NCI-H748 (cell line): ENCODE measurements at regions not wholly inside any gene's neighbourhood (a gene's known extent, or its start where the extent isn't known, plus 50 kb on each side); places are given as distances from the start of the nearest gene placed in this dataset.
"Not testable (repeated sequence)": the region's sequence is repeated elsewhere in the genome, so short reads cannot be mapped to it uniquely, and the experiment has no call there.

ENCODE experiments used
- DNase-seq: peaks from one replicate; lab custom pipeline; 2025; ENCODE audit not compliant: unreplicated experiment; lab: John Stamatoyannopoulos, UW

DNA sequence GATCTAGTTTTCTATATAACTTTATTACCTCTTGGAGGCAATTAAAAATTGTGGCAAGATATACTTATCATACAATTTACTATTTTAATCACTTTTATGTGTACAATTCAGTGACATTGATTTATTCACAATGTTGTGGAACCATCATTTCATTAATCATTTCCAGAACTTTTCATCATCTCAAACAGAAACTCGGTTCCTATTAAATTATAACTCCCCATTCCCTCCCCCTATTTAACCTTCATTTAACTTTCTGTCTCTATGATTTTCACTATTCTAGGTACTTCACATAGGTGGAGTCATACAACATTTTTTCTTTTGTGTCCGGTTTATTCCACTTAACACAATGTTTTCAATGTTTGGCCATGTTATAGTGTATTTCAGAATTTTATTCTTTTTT lies 252.8 kb downstream of the REEP3 start:
- DNase-seq, result no peak

DNA sequence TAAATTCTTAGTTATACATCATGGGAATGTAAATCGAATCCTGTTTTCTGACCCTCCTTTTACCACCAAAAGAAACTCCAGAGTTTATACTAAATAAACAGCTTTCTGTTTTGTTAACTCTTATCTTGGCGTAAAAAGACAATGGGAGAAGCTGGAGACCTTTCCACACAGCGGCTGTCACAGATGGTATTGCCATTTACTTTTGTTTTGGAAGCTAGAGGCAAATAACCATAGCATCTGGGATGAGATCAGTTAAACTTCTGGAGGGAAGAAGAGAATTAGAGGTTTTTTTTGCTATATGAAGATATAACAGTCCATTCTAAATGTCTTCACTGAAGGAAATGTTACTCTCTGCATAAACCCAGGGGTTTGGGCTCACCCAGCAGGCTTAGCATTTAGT lies 258.9 kb downstream of the REEP3 start:
- DNase-seq, result no peak

DNA sequence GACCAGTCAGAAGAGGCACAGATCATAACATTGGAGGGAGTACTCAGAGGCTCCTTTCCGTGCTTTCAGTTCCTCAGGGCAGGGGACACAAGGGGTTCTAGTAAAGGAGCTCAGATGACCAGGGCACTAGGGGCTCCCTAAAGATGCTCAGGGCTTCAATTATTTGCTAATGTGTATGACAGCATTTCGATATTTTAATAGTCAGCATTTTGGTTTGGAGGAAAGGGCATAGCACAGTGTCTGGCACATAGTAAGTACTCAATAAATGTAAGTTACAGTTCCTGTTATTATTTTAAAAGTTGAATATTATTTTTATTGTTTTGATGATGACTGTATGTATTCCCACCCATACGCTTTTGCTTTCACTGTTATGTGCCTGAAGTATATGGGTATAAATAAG lies 260.0 kb downstream of the REEP3 start:
- DNase-seq, result no peak

DNA sequence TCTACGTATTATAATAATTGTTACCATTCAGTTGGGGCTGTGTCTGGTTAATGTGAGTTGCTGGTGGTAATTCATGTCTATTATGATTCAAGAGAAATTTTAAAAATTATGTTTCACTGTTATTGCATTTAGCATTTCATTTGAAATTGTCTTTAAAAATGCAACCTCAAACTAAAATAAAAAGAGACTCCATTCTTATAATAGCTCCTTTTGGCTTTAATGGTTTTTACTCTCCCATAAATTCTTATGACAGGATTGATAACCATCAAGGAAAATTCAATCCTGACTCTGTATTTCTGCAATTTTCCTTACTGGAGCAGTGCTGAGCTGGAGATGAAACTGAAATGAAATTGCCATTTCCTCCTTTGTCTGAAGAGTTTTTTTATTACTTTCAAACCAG lies 262.7 kb downstream of the REEP3 start:
- DNase-seq, result no peak

DNA sequence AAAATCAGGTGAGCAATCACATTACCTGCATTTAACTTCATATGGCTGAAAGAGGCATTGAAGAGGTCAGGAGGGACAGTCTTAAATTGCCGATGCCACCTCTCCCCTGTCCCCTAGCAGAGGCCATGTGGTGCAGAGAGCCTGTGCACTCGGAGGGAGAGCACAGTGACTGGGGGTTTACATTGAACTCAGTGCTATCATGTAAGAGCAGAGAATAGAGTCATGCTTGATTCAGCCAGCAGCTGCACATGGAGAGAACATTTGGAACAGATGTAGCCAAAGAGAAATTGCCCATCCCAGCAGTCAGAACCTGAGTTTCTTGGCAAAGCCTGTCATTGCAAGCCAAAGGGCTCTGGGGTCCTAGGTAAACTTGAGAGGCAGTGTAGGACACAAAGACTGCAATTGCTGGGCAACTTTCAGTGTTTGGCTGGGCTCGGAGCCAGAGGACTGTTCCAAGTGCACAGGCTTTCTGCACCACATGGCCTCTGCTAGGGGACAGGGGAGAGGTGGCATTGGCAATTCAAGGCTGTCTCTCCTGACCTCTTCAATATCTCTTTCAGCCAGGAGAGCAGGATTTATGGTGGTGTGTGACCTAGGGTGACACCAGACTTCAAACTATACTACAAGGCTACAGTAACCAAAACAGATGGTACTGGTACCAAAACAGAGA lies 267.1 kb downstream of the REEP3 start:
- no peak for DNase-seq

DNA sequence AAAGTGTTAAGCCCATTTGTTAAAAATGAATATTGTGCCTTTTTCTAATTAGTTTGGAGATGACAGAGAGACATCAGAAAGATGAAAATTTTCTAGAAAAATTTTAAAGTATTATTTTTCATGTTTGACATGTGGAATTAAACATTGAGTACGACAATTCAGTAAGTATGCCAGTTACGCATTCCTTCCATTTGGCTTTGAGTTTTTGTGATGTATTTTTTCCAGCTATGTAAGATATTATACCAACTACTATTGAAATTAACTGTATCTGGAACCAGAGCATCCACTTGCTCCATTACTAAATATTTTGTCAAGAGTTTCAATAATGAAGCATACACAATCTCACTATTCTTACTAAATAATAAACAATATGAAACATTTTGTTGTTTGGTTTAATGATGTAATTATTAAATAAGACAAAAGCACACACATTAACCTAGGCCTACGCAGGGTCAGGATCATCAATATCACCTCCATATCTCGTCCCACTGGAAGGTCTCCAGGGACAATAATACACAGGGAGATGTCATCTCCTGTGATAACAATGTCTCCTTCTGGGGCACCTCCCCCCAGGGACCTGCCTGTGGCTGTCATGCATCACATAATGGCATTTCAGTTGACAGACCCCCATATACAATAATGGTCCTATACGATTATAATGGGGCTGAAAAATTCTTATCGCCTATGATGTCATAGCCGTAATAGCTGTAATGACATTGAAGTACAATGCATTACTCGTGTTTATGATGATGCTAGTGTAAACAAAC lies 274.1 kb downstream of the REEP3 start:
- no peak for DNase-seq

DNA sequence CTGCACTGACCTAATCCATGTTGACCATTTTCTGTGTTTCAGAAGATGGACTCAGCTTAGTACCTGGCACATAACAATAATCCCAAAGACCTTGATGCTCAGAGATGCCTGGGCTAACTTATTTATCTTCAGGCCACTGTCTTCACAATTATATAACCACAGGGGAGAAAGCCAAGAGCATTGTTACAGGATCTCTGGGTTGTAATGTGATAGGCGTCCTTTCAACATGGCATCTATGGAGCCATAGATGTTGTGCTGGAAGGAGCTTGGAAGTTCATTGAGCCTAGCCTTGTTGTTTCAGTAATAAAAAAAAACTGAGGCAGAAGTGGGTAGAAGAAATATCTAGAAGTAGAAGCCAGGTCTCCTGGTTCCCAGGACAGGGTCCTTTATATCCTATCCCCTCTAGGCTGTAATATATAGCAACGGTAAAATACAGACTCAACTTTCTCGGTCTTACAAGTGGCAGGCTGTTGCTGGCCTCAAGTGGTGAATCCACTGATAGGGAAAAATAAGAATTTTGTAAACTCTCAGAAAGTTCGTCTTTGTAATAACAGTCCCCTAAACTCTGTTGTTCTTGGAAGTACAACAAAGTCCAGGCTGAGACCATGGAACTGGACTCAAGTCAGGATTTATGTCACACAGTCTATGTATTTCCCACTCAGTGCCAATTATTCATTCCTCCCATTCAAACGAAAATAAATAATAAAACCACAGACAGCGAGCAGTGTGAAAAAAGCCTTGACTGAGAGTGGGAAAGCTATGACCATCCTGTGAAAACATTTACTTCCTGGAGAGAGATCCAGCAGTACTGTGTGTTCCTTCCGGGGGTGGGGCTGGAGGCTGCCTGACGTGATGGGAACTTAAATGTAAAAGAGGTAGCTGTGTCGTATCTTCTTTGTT lies 277.6 kb downstream of the REEP3 start:
- DNase-seq, result no peak

DNA sequence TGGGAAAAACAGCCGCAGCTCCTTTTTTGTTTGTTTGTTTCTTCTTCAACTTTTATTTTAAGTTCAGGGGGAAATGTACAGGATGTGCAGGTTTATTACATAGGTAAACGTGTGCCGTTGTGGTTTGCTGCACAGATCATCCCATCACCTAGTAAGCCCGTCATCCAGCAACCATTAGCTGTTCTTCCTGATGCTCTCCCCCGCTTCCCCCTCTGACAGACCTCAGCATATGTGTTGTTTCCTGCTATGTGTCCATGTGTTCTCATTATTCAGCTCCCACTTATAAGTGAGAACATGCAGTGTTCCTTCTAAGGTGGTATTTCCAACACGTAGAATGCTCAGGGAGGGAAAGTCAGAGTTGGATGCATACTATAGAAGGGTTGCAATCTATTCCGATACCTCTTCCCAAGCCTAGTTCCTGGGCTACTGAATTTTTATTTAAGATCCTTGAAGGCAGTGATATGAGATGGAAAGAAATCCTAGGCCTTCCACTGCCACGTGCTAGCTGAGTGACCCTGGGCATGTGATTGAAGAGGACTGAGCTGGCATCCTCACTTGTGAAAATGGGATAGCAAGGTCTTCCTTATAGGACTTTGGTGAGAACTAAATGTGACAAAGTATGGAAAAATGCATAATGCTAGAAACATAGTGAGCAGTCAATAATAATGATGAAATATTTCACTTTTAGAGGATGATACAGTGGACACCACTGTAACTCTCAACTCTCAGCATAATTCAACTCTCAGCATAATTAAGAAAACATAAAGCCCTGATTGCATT lies 278.5 kb downstream of the REEP3 start:
- no peak for DNase-seq

DNA sequence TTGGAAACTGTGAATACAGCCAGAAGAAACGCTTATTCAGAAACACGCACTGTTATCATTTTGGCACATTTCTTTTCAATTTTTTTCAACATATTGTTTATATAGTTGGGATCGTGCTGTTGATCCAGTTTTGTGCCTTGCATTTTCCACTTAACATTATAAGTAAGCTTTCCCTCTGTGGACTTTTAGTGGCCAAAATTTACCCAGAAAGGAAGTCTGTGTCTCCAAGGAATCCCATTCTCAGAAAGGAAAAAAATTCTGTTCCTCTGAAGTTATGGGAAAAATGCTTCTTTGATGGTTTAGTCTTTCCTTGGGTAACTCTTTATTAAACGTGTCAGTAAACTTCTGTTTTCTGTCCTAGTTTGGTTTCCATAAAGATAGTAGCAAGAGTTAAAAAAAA lies 280.0 kb downstream of the REEP3 start:
- no peak for DNase-seq

DNA sequence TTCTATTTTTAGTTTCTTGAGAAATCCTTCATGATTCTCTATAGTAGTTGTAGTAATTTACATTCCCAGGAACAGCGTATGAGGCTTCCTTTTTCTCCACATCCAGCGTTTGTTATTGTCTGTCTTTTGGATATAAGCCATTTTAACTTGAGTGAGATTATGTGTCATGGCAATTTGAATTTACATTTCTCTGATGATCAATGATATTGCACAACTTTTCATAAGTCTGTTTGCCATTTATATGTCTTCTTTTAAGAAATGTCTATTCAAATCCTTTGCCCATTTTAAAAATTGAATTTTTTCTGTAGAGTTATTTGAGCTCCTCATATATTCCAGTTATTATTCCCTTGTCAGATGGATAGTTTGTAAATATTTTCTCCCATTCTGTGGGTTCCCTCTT lies 285.1 kb downstream of the REEP3 start:
- DNase-seq, result no peak

DNA sequence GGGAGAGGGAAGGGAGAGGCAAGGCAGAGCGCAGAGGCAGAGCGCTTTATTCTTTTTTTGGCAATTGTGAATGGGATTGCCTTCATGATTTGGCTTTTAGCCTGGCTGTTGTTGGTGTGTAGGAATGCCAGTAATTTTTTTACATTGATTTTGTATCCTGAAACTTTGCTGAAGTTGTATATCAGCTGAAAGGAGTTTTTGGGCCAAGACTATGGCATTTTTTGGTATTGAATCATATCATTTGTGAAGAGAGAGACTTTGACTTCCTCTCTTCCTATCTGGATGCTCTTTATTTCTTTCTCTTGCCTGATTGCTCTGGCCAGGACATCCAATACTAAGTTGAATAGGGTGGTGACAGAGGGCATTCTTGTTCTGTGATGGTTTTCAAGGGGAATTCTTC lies 291.3 kb downstream of the REEP3 start:
- no peak for DNase-seq

DNA sequence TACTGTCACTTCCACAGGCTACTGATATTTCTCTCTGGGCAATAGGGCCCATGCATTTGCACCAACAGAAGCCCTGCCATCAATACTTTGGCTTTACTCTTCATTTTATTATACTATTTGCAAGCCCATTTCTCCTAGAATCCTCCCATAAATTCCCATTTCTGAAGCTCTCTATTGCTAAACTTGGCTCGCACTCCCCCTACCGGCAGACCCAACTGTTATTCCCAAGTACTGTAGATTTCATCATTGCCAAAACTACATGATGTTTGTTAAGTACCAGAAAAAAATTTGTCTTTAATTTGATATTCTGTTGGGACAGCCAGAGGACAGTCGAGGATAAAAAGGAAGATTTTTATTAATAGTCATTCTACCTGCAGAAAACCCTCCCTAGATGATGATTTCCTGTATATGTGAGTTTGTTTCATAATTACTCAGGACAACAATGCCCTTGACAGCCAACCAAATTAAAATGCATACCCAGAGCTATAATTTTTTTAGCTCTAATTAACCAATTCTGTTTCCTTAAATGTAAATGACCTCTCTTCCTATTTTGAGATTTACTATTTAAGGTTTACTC lies 298.6 kb downstream of the REEP3 start:
- DNase-seq, result peak; percentile 52

DNA sequence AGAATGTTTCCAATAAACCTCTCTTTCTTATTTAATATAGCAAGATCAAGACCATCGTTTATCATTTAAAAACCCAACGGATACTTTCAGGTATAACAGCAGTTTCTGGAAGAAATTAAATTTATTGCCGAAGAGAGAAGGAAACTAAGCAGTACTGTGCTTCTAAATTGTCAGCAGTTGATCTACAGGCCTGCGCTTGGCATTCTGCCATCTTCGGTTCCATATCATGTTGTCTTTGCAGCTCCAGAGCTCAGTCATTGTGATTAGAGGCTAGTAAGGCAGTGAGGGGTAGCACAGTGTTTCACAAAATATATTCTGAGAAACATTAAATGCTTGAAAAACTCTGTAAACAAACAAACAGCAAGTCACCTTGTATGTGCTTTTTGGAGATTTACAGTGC lies 301.3 kb downstream of the REEP3 start:
- peak; percentile 6 for DNase-seq

DNA sequence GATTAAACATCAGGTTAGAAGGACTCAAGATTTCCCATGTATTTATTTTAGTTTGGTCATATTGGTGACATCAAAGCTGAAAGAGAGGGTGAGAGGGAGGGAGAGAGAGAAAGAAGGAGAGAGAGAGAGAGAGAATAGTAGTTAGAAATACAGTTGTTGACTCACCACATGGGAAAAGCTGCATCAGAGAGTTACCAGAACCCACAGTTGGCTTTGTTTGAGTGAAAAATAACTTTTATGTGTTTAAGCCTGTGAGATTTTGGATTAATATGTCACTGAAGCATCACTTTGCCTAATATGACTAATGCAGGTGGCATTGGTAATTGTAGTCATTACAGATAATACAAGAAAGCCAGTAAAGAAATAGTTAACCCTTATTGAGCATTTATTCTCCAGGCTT lies 303.9 kb downstream of the REEP3 start:
- no peak for DNase-seq

DNA sequence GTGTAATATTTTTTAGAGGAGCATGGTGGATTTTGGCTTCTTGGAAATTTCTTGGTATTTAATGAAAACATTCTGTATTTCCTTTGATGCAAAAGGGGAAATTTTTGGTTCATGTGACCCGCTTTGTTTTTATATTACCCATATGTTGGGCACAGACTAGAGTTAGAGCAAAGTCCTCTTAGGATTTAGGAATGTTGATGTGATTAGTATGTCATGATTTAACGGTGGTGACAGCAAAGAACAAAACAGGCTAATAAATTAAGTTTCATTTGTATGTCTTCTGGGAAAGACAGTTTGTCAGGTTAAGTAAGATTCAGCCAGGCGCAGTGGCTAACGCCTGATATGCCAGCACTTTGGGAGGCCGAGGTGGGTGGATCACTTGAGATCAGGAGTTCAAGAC lies 304.6 kb downstream of the REEP3 start:
- no peak for DNase-seq

DNA sequence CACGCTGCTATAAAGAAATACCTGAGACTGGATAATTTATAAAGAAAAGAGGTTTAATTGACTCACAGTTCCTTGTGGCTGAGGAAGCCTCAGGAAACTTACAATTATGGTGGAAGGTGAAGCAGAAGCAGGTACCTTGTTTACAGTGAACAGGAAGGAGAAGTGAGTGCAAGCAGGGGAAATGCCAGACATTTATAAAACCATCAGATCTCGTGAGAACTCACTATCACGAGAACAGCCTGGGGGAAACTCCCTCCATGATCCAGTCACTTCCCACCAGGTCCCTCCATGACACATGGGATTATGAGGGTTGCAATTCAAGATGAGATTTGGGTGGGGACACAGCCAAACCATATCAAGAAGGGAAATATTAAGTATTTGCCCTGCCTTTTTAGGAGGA lies 305.8 kb downstream of the REEP3 start:
- not testable (repeated sequence) for DNase-seq

DNA sequence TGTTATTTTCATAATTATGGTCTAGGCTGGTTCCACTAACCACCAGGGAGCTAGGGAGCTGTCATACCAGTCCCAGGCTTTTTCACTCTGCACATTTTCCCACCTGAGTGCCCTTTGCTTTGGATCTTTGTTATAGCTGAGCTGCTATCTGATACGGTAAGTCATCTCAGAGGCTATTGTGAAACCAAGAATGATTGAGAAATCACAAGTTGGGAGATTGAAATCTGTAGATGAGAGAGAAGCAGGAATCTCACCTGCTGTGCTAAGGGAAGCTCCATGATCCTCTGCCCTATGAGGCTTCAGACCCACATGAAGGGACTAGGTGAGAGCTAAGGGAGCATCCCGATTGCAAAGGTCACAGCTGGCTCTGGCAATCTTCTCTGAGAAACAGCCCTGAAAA lies 307.8 kb downstream of the REEP3 start:
- DNase-seq, result no peak

DNA sequence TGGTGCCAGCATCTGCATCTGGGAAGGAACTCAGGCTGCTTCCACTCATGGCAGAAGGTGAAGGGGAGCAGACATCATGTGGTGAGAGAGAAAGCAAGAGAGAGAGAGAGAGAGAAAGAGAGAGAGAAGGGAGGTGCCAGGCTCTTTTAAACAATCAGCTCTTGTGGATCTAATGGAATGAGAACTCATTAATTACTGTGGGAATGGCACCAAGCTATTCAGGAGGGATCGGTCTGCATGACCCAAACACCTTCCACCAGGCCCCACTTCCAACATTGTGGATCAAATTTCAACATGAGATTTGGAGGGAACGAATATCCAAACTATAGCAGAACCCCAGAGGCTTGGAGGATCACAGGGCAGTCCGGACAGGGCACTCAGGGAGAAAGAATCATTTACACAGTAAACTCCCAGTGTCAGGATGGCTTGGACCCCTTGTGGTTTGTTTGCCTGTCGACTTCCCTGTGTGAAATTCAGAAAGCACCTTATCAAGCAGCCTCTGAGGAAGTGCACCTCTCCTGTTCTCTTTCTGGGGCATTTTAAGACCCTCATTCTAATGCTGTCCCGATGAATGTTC lies 308.5 kb downstream of the REEP3 start:
- no peak for DNase-seq

DNA sequence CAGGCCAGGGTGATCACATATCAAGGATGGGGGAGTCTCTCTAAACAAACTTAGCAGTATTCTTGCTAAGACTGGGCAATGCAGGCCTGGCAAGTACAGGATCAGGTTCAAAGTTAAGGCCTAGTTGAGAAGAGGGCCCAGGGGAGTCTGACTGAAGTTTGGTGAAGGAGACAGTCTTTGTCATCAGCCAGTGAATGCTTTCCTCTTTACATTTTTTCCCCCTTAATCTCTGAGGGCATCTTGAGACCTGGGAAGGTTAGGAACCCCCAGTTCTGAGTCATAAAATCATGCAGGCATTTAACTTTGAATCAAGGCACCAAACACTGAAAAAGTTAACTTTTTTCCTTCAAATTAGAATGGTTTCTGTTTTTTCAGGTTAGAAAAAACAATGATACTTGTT lies 311.5 kb downstream of the REEP3 start:
- no peak for DNase-seq

DNA sequence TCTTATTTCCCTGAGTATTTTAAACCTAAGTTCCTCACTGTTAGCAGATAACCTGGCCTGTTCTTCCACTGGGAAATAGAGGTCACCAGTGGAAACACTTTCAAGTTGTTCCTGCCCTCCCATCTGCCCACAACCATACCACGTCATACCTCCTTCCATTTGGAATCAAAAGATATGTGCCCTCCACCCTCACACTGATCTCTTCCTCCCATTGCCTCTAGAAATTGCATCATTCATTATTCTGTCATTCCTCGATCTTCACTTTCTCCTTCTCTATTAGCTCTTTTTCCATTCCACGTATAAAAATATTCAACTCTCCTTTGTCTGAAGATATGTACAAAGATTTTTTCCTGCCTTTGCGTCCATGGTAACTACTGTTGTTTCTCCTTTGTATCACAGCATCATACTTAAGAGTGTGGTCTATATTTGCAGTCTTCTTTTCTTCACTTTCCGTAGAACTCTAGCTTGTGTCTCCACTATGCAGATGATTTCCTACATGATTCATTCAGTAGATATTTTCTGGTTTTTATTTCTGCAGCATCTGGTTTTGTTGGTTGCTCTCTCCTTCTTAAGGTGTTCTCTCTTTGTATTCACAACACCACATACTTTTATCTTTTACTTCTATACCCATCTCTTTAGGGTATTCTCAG lies 312.3 kb downstream of the REEP3 start:
- no peak for DNase-seq
